ENCODE measurements at regions not wholly inside any gene's neighbourhood (a gene's known extent, or its start where the extent isn't known, plus 50 kb on each side); places are given as distances from the start of the nearest gene placed in this dataset.

DNA sequence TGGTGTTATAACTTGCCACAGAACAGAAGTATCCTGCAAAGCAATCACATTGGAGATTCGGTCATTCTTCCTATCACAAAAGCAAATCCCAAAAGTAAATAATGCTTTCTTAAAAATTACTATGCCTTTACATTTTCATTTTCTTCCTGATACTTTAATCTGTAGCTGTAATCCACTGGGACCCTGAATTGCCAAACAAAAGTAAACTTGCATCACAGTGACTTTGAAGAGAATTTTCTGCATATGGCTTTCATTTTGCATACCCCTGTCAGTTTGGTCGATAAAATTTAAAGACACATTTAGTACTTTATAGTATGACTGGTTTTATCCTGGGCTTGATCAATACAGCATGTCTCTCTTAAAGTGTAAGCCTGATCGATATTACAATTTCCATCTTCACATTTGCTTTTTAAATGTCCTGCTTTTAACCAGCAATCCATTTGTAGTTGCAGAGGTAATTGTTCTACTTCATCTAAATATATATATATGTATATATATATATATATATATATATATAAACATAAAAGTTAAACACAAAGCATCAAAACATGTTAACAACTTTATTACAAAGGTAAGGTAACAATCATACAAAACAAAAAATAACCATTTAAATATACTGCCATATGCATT lies 53.7 kb upstream of the PLEKHA5 start:
- no peak overlapping the region for H3K9ac ChIP-seq (ENCODE audit: low read length)
- no peaks in the 10 kb centered on the region for H3K9me3 ChIP-seq (ENCODE audit: control insufficient read depth, low read length)
- no peaks in the 10 kb centered on the region for H3K79me1 ChIP-seq (replicated peaks; ENCODE audit: low read length, poor library complexity, severe bottlenecking)
- H3K14ac ChIP-seq (ENCODE audit: low read length in 2 of 2): no peak overlapping the region
- H3K4ac ChIP-seq (ENCODE audit: low read depth in 1 of 2, low read length in 2 of 2): no peak overlapping the region
- no peak for DNase-seq
- no peaks in the 10 kb centered on the region for H3K27me3 ChIP-seq (ENCODE audit: control insufficient read depth in 1 of 2, insufficient read depth in 1 of 2, low read length in 2 of 2)
- no peak overlapping the region for H2BK120ac ChIP-seq (ENCODE audit: low read depth, low read length)
- no peak overlapping the region for H2BK15ac ChIP-seq (ENCODE audit: low read depth, poor library complexity, severe bottlenecking)
- no peak overlapping the region for H2BK5ac ChIP-seq (ENCODE audit: low read depth, low read length, poor library complexity, severe bottlenecking)
- no peak overlapping the region for H2BK12ac ChIP-seq (ENCODE audit: low read length in 2 of 2)
- no peak overlapping the region for H3K27ac ChIP-seq (ENCODE audit: low read length, poor library complexity, severe bottlenecking)
- no peaks in the 10 kb centered on the region for H3K4me1 ChIP-seq (ENCODE audit: control insufficient read depth, insufficient read depth, low read depth, low read length)
- no peak overlapping the region for H2AFZ ChIP-seq (ENCODE audit: low read depth, low read length)
- H3K23ac ChIP-seq (ENCODE audit: low read length in 2 of 2): no peak overlapping the region
- no peak overlapping the region for H4K91ac ChIP-seq (ENCODE audit: low read length)
- H3K4me2 ChIP-seq (ENCODE audit: low read length, poor library complexity, severe bottlenecking): no peak overlapping the region
- H4K8ac ChIP-seq (ENCODE audit: low read length): no peak overlapping the region
- H3K4me3 ChIP-seq (ENCODE audit: insufficient read depth in 1 of 2, low read depth in 1 of 2, low read length in 2 of 2): no peak overlapping the region
- H3K36me3 ChIP-seq (ENCODE audit: control insufficient read depth in 1 of 2, insufficient read depth in 2 of 2, low read depth in 1 of 2, low read length in 2 of 2): no peaks in the 10 kb centered on the region
- H2AK5ac ChIP-seq (ENCODE audit: low read length, severe bottlenecking): no peak overlapping the region
- H3K18ac ChIP-seq (ENCODE audit: low read depth in 1 of 2, low read length in 2 of 2): no peak overlapping the region
- WGBS: 96% methylated on average over 1 of the region's 3 CpGs
